Peyer's patch (tissue), 4 donors: ENCODE measurements at regions not wholly inside any gene's neighbourhood (a gene's known extent, or its start where the extent isn't known, plus 50 kb on each side); places are given as distances from the start of the nearest gene placed in this dataset.

Experiments used
- POLR2A ChIP-seq, 2 donors: fragments of 450-650 bp; IDR thresholded peaks; one replicate each; pipeline ENCODE4 v1.5.1; 2017; ENCODE audit warnings: antibody characterized with exemption in 2 of 2, mild to moderate bottlenecking in 2 of 2, moderate library complexity in 2 of 2
- TF ChIP-seq, protein P1 (sequence below), 6 experiments: fragments of 450-650 bp in 4 of 6; fragments of 200-600 bp in 2 of 6; sonication (generic) in 1 of 6; IDR thresholded peaks; one replicate each; pipeline ENCODE4 v1.5.1; 2017 to 2019; ENCODE audit warnings: antibody characterized with exemption in 6 of 6, mild to moderate bottlenecking in 3 of 6, moderate library complexity in 1 of 6

GRCh38 chr14:82354126-82354525, 820.5 kb upstream of the SEL1L start:
- TF ChIP-seq, protein P1, sequence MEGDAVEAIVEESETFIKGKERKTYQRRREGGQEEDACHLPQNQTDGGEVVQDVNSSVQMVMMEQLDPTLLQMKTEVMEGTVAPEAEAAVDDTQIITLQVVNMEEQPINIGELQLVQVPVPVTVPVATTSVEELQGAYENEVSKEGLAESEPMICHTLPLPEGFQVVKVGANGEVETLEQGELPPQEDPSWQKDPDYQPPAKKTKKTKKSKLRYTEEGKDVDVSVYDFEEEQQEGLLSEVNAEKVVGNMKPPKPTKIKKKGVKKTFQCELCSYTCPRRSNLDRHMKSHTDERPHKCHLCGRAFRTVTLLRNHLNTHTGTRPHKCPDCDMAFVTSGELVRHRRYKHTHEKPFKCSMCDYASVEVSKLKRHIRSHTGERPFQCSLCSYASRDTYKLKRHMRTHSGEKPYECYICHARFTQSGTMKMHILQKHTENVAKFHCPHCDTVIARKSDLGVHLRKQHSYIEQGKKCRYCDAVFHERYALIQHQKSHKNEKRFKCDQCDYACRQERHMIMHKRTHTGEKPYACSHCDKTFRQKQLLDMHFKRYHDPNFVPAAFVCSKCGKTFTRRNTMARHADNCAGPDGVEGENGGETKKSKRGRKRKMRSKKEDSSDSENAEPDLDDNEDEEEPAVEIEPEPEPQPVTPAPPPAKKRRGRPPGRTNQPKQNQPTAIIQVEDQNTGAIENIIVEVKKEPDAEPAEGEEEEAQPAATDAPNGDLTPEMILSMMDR (IDR thresholded peaks at IDR 0.05): no peak
- TF ChIP-seq POLR2A (IDR thresholded peaks at IDR 0.05): no peak
